G401.6 (cell line): ENCODE measurements at regions not wholly inside any gene's neighbourhood (a gene's known extent, or its start where the extent isn't known, plus 50 kb on each side); places are given as distances from the start of the nearest gene placed in this dataset.
"Not testable (repeated sequence)": the region's sequence is repeated elsewhere in the genome, so short reads cannot be mapped to it uniquely, and the experiment has no call there.

Experiments
- FAIRE-seq: peaks from 2 replicates; lab custom pipeline; 2012; peaks lifted over from hg19 to GRCh38; lab: Jason Lieb, UNC

- no peak for FAIRE-seq
These were observed 77.5 kb upstream of the KRAS start for GRCh38 chr12:25328072-25328712.

GRCh38 chr12:25327321-25327720 lies 76.6 kb upstream of the KRAS start:
- FAIRE-seq: no peak

GRCh38 chr12:25326326-25326725 lies 75.6 kb upstream of the KRAS start:
- FAIRE-seq: no peak

- no peak for FAIRE-seq
These were observed 74.1 kb upstream of the KRAS start for GRCh38 chr12:25324861-25325260.

- no peak for FAIRE-seq
These were observed 72.9 kb upstream of the KRAS start for GRCh38 chr12:25323581-25323982.

GRCh38 chr12:25322918-25323531 lies 72.3 kb upstream of the KRAS start:
- no peak for FAIRE-seq

GRCh38 chr12:25322351-25322750 lies 71.6 kb upstream of the KRAS start:
- no peak for FAIRE-seq

- no peak for FAIRE-seq
These were observed 71.0 kb upstream of the KRAS start for GRCh38 chr12:25321772-25322171.

GRCh38 chr12:25320123-25321006 lies 69.6 kb upstream of the KRAS start:
- FAIRE-seq: no peak

- FAIRE-seq: no peak
These were observed 68.7 kb upstream of the KRAS start for GRCh38 chr12:25319233-25319984.

GRCh38 chr12:25317553-25317952 lies 66.8 kb upstream of the KRAS start:
- no peak for FAIRE-seq

- no peak for FAIRE-seq
These were observed 64.7 kb upstream of the KRAS start for GRCh38 chr12:25315388-25315787.

- FAIRE-seq: not testable (repeated sequence)
These were observed 62.7 kb upstream of the KRAS start for GRCh38 chr12:25313266-25313990.

- FAIRE-seq: no peak
These were observed 60.8 kb upstream of the KRAS start for GRCh38 chr12:25311506-25311905.

- FAIRE-seq: not testable (repeated sequence)
These were observed 59.3 kb upstream of the KRAS start for GRCh38 chr12:25310071-25310470.

GRCh38 chr12:25308756-25309155 lies 58.0 kb upstream of the KRAS start:
- FAIRE-seq: no peak

- FAIRE-seq: no peak
These were observed 57.1 kb upstream of the KRAS start for GRCh38 chr12:25307818-25308217.

- no peak for FAIRE-seq
These were observed 51.1 kb upstream of the KRAS start for GRCh38 chr12:25301798-25302197.
